Ovary (tissue), 7 donors: ENCODE measurements at regions not wholly inside any gene's neighbourhood (a gene's known extent, or its start where the extent isn't known, plus 50 kb on each side); places are given as distances from the start of the nearest gene placed in this dataset.
"Not testable (repeated sequence)": the region's sequence is repeated elsewhere in the genome, so short reads cannot be mapped to it uniquely, and the experiment has no call there.

ENCODE experiments used
- DNase-seq, 5 donors: peaks; one replicate each; pipeline ENCODE4 v3.0.0-alpha.2; 2019 to 2020
- H3K27ac ChIP-seq, 2 donors: fragments of 200-600 bp; one replicate each; pipeline versions ENCODE4 v1.5.1 to v1.8.0; 2019 to 2022
- H3K27me3 ChIP-seq: fragments of 200-600 bp; one replicate; pipeline ENCODE4 v1.8.0; 2022
- H3K36me3 ChIP-seq: fragments of 200-600 bp; sonication (generic); one replicate; pipeline ENCODE4 v1.5.1; 2019
- H3K4me1 ChIP-seq: one replicate; pipeline ENCODE4 v1.8.1; 2013; ENCODE audit warnings: mild to moderate bottlenecking, moderate library complexity; ENCODE audit not compliant: insufficient read depth
- H3K4me3 ChIP-seq: fragments of 200-600 bp; sonication (generic); one replicate; pipeline ENCODE4 v1.5.1; 2017
- H3K9me3 ChIP-seq, 2 donors: fragments of 200-600 bp in 1 of 2; sonication (generic) in 1 of 2; one replicate each; pipeline versions ENCODE4 v1.5.1 to v1.8.1; 2013 to 2019; ENCODE audit warnings: mild to moderate bottlenecking in 1 of 2, moderate library complexity in 1 of 2
- CTCF ChIP-seq, 3 donors: fragments of 450-650 bp in 2 of 3; fragments of 200-600 bp in 1 of 3; IDR thresholded peaks; one replicate each; pipeline versions ENCODE4 v1.5.1 to v1.8.0; 2016 to 2022; ENCODE audit warnings: antibody characterized with exemption in 3 of 3, mild to moderate bottlenecking in 1 of 3
- EP300 ChIP-seq: sonication (generic); formaldehyde crosslinking; IDR thresholded peaks from one replicate; pipeline ENCODE4 v1.6.1; 2017; ENCODE audit warnings: antibody characterized with exemption
- POLR2A ChIP-seq: fragments of 450-650 bp; IDR thresholded peaks from one replicate; pipeline ENCODE4 v1.6.1; 2017; ENCODE audit warnings: antibody characterized with exemption, mild to moderate bottlenecking, moderate library complexity
- WGBS, 3 donors: extraction: QIAGEN DNeasy Blood & Tissue Kit in 1 of 3; methylation state at CpG; one replicate each; pipeline versions ENCODE4 v1.1.5 to v1.1.7; 2013 to 2017; 5-methylcytosine and 5-hydroxymethylcytosine counted together
- intact Hi-C, 4 donors: fragments of 100-400 bp; cut with DNase I; formaldehyde crosslinking; loops; one replicate each; pipeline versions ENCODE4 v1.11.0 to v1.15.1; 2022 to 2023
- donor health status: DM: no; HTN: no; CAD: no; lungs with moderate emphysema.
- donor health status: DM: no; HTN: no; CAD: no.
- donor health status: Bipolar disorder and iron deficiency.
- donor health status: DM: no; HTN: no; CAD: no.
- donor health status: DM: yes; HTN: yes; CAD: no.

- H3K27ac ChIP-seq: no peak overlapping the region
- H3K4me1 ChIP-seq: no peaks in the 10 kb centered on the region
- intact Hi-C loops: no loop called here
- no peaks in the 10 kb centered on the region for H3K36me3 ChIP-seq
- H3K27me3 ChIP-seq: no peaks in the 10 kb centered on the region
- no peaks in the 10 kb centered on the region for H3K9me3 ChIP-seq
- TF ChIP-seq CTCF (IDR thresholded peaks at IDR 0.05): no peak
- no peak for TF ChIP-seq EP300
- TF ChIP-seq POLR2A: no peak
- 92 to 94% (median 93%) methylated on average over 1 of the region's 1 CpG for WGBS, 3 donors
- no peak for DNase-seq
- H3K4me3 ChIP-seq: no peak overlapping the region
Measured at GRCh38 chr12:61584943-61585342, 675.3 kb upstream of the USP15 start.

GRCh38 chr12:61590864-61591263 is 669.3 kb upstream of the USP15 start:
- DNase-seq, H3K4me3 ChIP-seq, intact Hi-C loops, H3K27ac ChIP-seq, H3K27me3 ChIP-seq, H3K4me1 ChIP-seq, H3K9me3 ChIP-seq, H3K36me3 ChIP-seq: not testable (repeated sequence)

- Histone ChIP-seq H3K36me3 (no peaks in the 10 kb centered on the region), H3K4me1 (no peaks in the 10 kb centered on the region), H3K27ac (no peak overlapping the region), H3K9me3 (no peaks in the 10 kb centered on the region), H3K27me3 (no peaks in the 10 kb centered on the region), H3K4me3 (no peak overlapping the region)
- intact Hi-C loops: no loop called here
- DNase-seq: no peak
- TF ChIP-seq CTCF (IDR thresholded peaks at IDR 0.05): no peak
- TF ChIP-seq POLR2A: no peak
- TF ChIP-seq EP300: no peak
Measured at GRCh38 chr12:61610143-61610542, 650.1 kb upstream of the USP15 start.

- intact Hi-C loops: no loop called here
- no peak for DNase-seq
- H3K27ac ChIP-seq: no peak overlapping the region
- H3K27me3 ChIP-seq: peaks cover 4% of the 10 kb centered on the region
- H3K9me3 ChIP-seq: no peaks in the 10 kb centered on the region
- no peak for TF ChIP-seq POLR2A
- TF ChIP-seq CTCF (IDR thresholded peaks at IDR 0.05): no peak
- TF ChIP-seq EP300: no peak
- no peaks in the 10 kb centered on the region for H3K4me1 ChIP-seq
- no peaks in the 10 kb centered on the region for H3K36me3 ChIP-seq
- no peak overlapping the region for H3K4me3 ChIP-seq
- whole genome bisulfite sequencing, 3 donors: 85 to 90% (median 87%) methylated on average over 2 of the region's 2 CpGs
Measured at GRCh38 chr12:61629702-61630101, 630.5 kb upstream of the USP15 start.

- H3K27ac ChIP-seq: no peak overlapping the region
- WGBS, 3 donors: 83 to 88% (median 85%) methylated on average over 3 of the region's 3 CpGs
- H3K4me3 ChIP-seq: no peak overlapping the region
- intact Hi-C loops: no loop called here
- no peak for DNase-seq
- no peaks in the 10 kb centered on the region for H3K36me3 ChIP-seq
- no peaks in the 10 kb centered on the region for H3K4me1 ChIP-seq
- no peaks in the 10 kb centered on the region for H3K27me3 ChIP-seq
- H3K9me3 ChIP-seq: no peaks in the 10 kb centered on the region
- TF ChIP-seq EP300: no peak
- TF ChIP-seq POLR2A: no peak
- TF ChIP-seq CTCF (IDR thresholded peaks at IDR 0.05): no peak
Measured at GRCh38 chr12:61646639-61647038, 613.6 kb upstream of the USP15 start.
